Activated CD4-positive, alpha-beta T cell treated with anti-CD3 and anti-CD28 coated beads for 1 hour (primary cell): ENCODE measurements at regions not wholly inside any gene's neighbourhood (a gene's known extent, or its start where the extent isn't known, plus 50 kb on each side); places are given as distances from the start of the nearest gene placed in this dataset.
"Not testable (repeated sequence)": the region's sequence is repeated elsewhere in the genome, so short reads cannot be mapped to it uniquely, and the experiment has no call there.

Source experiments
- DNase-seq: peaks from one replicate; pipeline ENCODE4 v3.0.0-alpha.2; 2020

DNA sequence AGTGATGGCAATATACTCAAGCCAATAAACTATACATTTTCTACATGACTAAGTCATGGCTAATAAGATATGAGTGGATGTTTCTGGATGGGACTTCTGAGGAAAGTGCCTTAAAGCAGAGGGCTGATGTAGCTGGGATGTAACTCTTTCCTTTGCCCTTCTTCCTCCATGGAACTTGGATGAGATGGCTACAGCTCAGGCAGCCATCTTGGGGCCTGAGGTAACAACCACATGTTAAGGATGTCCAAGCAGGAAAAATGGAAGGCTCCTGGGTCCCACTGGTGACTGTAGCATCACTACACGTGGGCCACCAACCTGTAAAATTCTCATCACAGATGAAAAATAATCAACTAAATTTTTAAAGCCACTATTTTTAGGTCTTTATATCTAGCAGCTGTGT lies 54.4 kb upstream of the GRIP1 start:
- DNase-seq, result no peak

DNA sequence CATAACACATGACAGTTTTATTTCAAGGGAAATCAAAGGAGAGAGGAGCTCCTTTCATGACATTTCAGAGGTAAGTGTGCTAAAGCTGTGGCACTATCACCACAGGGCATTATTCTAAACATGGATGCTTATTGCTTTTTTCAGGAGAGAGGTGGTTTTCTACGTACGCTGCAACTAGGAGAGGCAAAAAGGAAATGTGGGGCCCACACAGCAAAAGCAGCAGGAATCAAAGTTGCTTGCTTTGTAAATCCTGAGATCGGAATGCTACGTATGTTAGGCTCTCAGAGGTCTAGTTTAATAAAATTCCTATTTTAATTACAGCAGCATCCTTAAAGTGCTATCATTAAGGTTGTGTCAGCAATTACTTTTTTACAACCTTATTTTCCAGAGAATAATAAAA lies 55.0 kb upstream of the GRIP1 start:
- DNase-seq, result no peak

DNA sequence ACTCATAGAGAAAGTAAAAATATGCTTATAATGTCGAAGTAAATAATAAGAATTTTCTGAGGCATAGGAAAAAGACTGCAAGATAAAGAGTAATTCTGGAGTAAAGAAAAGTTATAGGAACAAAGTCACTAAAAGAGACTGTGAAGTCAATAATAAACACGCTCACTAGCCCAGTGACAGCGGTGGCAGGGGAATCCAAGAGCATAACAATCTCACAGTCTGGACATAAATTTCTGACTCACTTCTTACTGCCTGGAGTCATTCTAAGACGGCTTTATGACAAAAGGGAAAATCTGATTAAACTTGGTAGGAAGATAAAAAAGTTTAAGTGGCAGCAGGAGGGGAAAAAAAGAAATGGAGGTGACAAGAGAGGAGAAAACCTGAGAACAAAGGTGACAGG lies 56.4 kb upstream of the GRIP1 start:
- no peak for DNase-seq

DNA sequence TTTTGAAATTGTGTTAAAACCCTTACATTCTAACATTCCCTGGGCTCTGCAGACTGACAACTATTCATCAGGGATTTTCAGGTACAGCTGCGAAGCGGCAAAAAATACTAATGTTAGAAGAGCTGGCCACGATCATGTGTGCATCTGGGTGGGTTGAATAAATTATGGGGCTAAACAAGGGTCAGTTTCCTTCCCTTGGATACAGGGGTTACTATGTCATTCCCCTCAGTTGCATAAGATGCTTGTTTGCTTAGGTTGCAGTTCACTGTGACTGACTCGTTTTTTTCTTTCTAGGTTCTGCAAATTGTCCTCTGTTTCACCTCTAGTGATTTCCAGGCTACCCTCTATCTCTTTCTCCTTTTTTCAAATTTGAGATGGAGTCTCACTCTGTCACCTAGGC lies 58.1 kb upstream of the GRIP1 start:
- no peak for DNase-seq

DNA sequence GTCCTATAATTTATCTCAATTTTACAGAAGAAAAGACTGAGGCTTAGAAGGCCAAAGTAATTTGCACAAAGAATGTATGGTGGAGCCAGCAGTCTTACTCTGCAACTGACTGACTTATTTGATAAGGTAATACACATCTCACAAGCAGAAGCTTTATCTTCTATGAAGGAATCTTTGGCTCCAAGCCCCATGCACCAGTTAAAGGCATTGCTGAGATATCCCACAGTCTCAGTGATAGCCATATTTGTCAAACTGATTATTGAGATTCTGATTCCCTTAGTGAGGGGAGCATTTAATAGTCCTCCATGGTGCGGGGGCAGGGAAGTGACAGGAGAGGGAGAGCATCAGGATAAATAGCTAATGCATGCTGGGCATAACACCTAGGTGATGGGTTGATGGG lies 60.4 kb upstream of the GRIP1 start:
- DNase-seq, result no peak

DNA sequence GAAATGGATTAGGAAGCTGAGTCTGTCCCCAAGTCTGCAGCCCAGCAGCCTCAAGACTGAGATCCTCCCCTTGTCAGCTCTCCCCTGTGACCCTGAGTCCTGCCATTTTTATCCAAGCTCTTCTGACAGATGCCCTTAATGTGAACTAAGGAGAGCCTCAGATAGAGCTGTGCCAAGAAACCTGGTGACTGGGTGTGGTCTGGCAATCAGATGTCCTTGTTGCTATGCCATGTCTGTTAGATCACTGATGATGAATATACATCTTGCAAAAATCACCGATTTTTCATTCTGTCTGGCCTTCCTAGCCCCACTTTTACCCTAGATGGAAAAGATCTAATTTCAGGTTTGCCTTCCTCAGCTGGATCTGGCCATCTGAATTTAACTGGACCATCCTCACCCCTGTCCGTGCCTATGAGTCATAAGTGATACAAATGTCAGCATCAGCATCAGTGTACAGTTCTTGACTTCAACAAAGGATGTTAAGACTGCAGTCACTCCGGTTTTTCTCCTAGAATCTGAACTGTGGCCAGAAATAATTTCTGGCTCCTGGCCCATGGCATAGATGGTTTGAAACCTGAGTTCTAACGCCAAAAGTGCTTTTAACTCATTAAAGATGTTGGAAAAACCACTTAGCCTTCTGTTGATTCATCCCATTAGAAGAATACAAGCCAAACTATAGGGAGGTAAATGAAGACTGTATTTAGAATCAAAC lies 61.2 kb upstream of the GRIP1 start:
- DNase-seq, result no peak

DNA sequence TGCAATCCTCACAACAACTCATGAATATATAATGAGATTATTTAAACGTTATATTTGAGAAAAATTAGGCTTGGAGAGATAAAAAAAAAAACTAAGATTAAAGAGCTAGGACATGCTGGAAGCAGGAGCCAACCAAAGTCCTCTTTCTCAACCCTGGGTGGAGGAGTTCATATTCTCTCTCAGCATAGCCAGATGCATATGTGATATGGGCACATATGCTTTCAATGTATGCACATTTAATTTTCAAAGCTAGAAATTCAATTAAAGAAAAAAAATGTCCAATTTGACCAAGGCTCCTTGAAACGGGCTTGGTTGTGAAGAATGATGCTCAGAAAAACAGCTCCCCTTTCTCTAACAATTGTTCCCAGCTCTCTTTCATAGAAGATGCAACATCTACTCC lies 61.9 kb upstream of the GRIP1 start:
- DNase-seq, result no peak

DNA sequence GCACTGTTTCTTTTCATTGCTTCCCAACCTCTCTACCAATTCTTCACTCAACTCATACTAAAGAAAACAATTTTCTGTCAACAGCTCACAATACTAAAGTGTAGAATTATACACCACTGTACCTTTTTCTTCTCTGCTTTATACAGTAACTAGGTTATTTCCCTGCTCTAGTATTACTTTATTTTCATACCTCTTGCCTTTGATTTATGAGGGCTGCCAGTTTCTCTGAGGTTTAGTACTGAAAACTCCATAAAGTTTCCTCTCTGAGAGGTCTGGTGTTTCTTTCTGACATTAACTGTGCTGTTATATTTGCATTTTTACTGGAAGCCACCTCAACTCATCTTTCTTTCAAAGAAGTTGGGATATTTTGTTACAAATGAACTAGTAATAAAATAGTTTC lies 63.0 kb upstream of the GRIP1 start:
- no peak for DNase-seq

DNA sequence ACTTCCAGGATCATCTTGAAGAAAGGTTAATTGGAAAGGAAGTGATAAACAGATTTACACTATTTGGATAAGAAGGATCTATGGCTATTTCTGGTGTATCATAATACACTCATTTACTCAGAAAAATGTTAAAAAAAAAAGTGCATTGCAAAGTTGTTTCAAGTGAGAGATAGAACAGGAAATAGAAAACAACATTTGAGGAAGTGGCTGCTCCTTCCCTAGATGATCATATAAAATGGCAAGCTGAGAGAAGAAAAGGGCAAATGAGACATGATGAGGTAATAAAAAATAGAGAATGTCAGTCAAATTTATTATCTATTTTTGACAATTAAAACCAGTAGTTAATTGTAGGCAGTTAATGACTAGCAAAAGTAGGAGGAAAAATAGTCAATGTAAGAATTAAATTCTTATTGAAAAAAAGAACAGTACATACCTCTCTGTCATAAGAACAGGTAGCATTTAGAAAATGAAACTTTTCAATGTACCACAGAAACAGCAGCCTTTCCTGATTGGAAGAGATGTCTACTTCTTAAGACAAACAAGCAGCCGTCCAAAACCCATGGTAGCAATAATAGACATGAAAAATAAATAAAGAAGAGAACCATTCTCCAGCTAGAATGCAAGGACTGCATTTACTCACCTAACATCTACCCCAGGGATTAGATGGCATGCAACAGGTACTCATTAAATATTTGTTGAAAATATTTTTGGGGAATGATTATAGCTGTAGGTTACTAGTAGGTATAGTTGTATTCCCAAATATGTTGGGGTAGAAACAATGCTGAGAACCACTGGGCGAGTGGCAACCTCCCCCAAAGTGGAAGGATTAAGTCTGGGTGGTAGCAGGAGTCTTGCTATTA lies 63.9 kb upstream of the GRIP1 start:
- no peak for DNase-seq

DNA sequence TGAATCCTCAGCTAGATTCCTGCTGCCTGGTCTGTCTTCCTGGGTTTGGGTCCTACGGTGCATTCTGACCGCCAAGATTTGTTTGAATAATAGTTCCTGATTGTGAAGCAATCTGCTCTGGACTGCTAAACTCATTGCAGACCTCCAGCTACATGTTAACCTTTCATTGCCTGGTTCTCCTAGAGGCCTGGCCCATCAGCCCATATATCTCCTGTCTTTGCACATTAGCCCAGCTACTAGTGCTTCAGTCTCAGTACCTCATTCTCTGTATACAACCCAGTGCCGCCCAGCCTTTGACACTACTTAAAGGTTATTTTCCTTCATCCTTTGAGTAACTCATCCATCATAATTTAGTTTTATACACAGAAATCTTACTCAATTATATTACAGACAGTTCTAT lies 65.6 kb upstream of the GRIP1 start:
- no peak for DNase-seq

DNA sequence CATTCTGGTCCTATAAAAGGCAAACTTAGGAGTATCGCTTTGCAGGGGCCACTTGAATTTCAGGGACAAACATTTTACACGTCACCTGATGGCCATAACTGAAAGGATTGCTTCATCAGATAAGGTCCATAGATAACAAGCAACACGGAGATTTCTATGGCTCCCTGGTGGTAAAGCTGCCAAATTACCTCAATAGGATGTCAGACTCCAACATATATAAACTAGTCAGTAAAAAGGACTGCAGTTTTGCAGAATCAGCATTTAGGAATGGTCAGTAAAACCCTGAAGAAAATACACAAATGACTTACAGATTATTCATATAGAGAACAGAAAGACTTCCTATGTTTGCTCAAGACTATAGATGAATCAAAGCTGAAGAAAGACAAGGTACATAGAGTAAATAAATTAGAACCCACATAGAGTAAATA lies 66.1 kb upstream of the GRIP1 start:
- no peak for DNase-seq

DNA sequence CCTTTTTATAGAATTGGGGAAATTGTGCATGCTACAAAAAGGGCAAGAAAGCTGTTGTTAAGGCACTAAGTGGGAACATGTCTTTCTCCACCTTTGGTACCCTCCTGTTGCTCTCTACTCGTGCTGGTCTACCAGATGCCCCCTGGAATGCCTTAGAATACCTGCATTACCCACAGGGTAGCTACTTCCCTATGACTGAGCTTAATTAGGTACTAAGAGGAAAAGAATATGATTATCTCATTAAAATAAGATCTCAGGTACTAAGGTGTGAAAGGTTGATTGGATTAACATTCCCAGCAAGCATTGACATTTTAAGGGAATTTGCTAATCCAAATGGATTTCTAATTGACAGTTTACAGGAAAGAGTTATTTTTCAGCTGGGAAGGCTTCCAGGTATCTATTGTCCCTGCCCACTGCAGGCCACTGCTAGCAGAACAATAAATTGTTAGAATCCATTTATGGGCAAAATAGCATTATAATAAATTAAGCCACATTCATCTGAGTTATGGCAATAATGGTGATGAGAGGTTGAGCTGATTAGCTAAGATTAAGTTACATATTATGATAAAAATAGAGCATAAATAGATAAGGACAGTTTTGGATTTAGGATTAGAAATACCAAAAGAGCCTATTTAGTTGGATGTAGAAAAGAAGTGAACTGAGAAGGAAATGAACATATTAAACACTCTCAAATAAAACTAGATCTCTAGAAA lies 67.8 kb upstream of the GRIP1 start:
- no peak for DNase-seq

DNA sequence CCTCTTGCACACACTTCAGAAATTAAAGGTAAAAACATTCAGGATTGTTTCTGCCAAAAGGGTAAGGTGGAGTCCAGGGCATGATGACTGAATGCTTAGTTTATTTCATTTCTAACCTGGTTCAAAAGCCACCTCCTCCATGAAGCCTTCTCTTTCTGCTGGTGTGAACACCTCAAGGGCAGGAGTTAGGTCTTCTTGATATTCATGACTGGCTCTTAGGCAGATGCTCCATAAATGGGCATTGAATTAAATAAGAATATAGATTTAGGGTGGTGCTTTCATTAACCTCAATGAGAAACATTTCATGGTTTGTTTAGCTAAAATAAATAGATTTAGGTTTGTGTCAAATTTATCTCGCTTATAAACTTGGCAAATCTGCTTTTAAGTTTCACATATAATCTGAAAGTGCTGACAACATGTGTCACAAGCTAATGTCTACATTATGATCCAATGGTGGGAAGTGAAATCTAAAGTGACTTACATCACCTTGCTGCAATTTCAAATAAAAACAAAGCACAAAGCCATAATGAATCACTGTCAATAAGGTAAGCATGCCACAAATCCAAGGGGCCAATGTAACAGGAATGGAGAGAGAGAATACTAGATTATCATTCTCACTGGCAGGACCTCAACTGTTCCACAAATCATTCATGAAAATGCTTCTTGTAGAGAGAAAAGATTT lies 72.7 kb upstream of the GRIP1 start:
- DNase-seq, result no peak

DNA sequence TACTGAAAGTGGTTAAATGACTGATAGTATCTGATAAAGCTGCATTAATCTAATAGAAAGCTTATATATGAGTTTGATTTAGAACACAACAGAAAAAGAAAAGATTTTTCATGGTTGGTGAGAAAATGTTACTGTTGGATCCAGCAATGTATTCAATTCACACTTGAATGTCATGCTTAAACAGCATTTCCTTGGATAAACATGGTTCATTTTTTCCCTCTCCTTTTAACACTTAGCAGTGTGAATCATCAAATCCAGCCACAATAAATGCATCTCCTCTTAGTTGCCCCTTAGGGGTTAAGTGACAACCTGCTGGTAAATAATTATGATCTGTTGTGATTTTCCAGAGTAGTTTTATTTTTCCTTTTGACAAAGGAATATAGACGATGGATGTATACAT lies 74.9 kb upstream of the GRIP1 start:
- DNase-seq, result no peak

DNA sequence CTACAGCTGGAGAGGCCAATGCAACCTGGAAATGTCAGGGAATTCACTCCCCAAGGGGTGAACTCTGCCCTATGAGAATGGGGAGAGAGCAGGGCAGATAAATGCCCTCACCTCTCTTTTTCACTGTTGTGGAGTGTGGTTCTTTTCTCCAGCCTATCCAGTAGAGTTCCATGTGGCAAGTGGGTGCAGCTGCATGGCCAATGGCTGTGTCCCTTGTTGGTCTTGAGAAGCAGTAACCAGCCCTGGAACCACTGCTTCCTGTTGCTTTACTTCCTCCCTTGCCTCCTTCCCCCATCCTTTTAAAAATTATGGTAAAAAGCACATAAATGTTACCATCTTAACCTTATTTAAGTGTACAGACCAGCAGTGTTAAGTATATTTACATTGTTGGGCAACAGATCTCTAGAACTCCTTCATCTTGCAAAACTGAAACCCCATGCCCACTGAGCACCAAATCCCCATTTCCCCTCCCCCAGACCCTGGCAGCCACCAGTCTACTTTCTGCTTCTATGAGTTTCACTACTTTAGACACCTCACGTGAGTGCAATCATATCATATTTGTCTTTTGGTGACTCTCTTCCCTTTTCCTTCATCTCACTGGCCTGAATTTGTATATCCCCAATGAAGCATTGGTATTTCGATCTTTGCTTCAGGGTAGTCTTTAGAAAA lies 77.0 kb upstream of the GRIP1 start:
- no peak for DNase-seq

DNA sequence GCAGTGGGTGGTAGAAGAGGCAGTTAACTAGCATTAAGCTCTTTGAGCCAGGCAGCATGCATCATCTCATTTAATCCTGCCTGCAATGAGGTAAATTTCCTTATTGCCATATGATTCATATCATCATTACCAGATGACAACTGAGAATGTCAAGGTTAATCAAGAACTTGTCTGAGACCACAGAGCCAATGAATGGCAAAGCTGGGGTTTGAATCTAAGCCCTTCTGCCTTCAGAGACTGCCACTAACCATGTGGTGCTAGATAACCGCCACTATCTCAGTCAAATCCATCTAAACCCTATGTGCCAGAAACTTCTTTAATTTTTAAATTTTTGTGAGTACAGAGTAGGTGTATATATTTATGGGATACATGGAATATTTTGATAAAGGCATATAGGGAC lies 77.8 kb upstream of the GRIP1 start:
- DNase-seq, result no peak

DNA sequence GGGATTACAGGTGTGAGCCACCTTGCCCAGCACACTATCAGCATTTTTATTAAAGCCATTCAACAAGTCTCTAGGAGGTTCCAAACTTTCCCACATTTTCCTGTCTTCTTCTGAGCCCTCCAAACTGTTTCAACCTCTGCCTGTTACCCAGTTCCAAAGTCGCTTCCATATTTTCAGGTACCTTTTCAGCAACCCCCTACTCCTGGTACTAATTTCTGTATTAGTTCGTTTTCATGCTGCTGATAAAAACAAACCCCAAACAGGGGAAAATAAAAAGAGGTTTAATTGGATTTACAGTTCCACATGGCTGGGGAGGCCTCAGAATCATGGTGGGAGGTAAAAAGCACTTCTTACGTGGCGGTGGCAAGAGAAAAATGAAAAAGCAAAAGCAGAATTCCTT lies 81.2 kb upstream of the GRIP1 start:
- DNase-seq, result not testable (repeated sequence)

DNA sequence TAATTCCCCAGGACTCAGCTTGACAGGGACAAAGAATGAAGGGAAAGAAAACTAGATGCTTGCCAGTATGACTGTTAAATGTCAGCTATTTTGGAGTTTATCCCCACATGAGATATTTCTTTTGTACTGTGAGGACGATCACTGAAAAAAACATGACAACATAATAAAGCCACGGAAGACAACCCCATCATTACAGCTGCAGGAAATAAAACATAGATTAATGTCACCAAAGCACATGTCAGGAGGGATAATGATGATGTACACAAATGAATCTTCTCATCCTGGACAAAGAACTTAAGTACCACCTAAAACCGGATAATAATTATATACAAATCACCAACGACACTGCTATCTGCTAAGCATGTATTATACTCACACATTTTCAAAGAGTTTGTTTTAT lies 84.6 kb upstream of the GRIP1 start:
- DNase-seq, result no peak

DNA sequence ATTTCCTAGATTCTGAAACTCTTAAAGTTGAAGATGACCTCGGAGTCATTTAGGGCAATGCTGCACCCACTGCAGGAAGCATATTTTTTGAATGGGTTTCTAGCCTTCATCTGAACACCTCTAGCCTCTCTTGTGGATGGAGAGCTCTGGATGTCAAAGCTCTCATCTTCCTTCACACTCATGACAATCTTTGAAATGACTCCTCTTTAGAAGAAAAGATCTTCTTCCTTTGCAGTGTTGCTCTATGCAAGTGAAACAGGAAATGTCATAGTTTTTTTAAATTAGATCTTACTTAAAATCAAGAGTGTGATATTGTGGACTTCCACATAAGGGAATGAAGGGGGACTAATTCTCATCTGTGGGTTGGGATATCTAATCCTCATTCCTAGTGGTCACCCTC lies 86.3 kb upstream of the GRIP1 start:
- DNase-seq, result no peak

DNA sequence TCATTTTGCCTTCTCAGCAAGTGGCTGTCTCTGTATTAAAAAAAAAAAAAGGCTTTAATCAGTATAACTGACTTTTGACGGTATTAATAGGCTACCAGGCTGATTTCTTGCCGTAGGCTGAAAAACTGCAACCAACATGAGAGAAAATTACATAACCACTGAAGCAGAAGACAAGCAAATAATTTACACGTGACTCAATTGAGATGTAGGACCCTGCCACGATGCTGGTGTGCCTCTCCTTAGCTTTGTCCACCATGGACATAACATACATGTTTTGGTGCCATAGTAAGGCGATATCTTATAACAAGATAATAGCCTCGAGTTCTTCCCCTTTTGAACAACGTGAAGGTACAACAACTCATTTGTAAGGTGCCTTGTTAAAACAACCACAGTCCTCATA lies 88.7 kb upstream of the GRIP1 start:
- DNase-seq, result no peak

DNA sequence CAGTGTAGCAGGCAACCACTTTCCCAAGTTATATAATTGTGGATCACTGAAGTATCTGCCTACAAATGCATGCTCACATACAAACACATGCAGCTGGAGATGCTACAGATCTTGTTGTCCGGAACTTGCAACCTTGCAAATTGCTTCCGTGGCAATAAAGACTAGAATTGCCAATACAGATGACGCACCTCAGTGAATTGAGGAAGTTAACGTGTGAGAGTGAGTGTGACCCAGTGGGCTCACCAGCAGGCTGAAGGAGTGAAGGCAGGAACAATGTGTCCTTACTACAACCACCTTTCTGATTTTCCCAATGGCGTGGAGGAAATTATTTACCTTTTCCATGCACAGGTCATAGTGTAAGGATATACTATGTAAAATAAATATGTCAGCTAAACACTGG lies 89.4 kb upstream of the GRIP1 start:
- no peak for DNase-seq

DNA sequence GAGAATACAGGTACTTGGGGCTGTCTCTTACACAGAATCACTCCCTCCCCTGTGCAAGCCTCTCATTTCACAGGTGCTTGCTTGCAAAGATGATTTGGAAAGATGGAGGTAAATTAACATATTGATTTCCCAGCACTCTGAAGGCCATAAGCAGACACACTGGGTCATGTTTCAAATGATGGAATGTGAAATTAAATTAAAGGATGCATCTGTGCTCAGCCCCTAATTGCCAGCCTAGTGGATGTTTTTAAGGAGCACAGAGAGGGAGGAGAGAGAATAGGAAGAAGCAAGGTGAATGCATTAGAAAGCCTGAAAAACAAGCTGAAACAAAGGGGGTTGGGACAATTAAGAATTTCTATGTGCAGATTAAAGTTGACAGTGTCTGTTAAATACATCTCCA lies 96.1 kb upstream of the GRIP1 start:
- no peak for DNase-seq

DNA sequence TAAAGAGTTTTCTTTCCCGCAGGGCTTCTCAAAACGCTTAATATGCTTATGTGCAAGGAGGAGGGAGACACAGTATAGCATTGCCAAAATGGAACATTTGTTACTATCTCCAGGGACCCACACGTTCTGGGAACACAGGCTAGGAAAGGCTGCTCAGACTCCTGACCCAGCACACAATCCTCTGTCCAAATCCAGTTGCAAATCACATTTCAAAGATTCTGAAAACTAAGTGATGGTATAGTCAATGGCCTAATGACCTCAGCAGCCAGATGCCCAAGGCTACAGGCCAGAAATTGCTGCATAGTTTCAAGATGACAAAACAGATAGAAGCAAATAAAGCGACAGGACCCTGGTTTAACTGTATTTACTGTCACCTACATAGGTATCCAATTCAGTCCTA lies 97.0 kb upstream of the GRIP1 start:
- no peak for DNase-seq
